Neural cell (in vitro differentiated cells): ENCODE measurements at regions not wholly inside any gene's neighbourhood (a gene's known extent, or its start where the extent isn't known, plus 50 kb on each side); places are given as distances from the start of the nearest gene placed in this dataset.

Experiments
- H2AFZ ChIP-seq: fragments of 200-600, 300-800 bp; sonication (generic), shearing (Covaris generic); 2 replicates; pipeline ENCODE4 v1.6.0; 2014; ENCODE audit warnings: low read depth, mild to moderate bottlenecking, antibody characterized with exemption, low read length, moderate library complexity
- H3F3A ChIP-seq: fragments of 200-600 bp; shearing (Covaris generic); 2 replicates; pipeline ENCODE4 v1.6.1; 2016; ENCODE audit warnings: mild to moderate bottlenecking, moderate library complexity, mixed read lengths, antibody characterized with exemption, low read length; ENCODE audit not compliant: insufficient read depth, poor library complexity, severe bottlenecking
- H3K27ac ChIP-seq: fragments of 200-600, 300-800 bp; sonication (generic), shearing (Covaris generic); 2 replicates; pipeline ENCODE4 v1.5.1; 2014; ENCODE audit warnings: mild to moderate bottlenecking, low read length, moderate library complexity
- H3K27me3 ChIP-seq: fragments of 300-800, 200-600 bp; sonication (generic), shearing (Covaris generic); 2 replicates; pipeline ENCODE4 v1.6.0; 2014; ENCODE audit warnings: mild to moderate bottlenecking, low read depth, low read length, moderate library complexity; ENCODE audit not compliant: insufficient read depth
- H3K36me3 ChIP-seq: fragments of 300-800, 200-600 bp; sonication (generic), shearing (Covaris generic); 2 replicates; pipeline ENCODE4 v1.5.1; 2014; ENCODE audit warnings: mild to moderate bottlenecking, antibody characterized with exemption, low read length, moderate library complexity; ENCODE audit not compliant: insufficient read depth
- H3K4me2 ChIP-seq: fragments of 300-800, 200-600 bp; sonication (generic), shearing (Covaris generic); 2 replicates; pipeline ENCODE4 v1.6.0; 2014; ENCODE audit warnings: mild to moderate bottlenecking, low read length
- H3K4me3 ChIP-seq: fragments of 300-800, 200-600 bp; sonication (generic), shearing (Covaris generic); 2 replicates; pipeline ENCODE4 v1.5.1; 2014; ENCODE audit warnings: mild to moderate bottlenecking, low read length, moderate library complexity
- H3K79me2 ChIP-seq: fragments of 200-600 bp; shearing (Covaris generic); replicated peaks from 2 replicates; pipeline ENCODE4 v1.6.0; 2014; ENCODE audit warnings: mild to moderate bottlenecking, low read length, moderate library complexity; ENCODE audit not compliant: insufficient read depth
- H3K9ac ChIP-seq: fragments of 300-800, 200-600 bp; sonication (generic), shearing (Covaris generic); 2 replicates; pipeline ENCODE4 v1.6.1; 2016; ENCODE audit warnings: mild to moderate bottlenecking, low read length, mixed read lengths
- H3K9me2 ChIP-seq: fragments of 200-600 bp; shearing (Covaris generic); 2 replicates; pipeline ENCODE4 v1.6.1; 2016; ENCODE audit warnings: mild to moderate bottlenecking, low read length, mixed read lengths; ENCODE audit not compliant: insufficient read depth
- H3K9me3 ChIP-seq: fragments of 200-600, 300-800 bp; sonication (generic), shearing (Covaris generic); 2 replicates; pipeline ENCODE4 v1.6.1; 2016; ENCODE audit warnings: mild to moderate bottlenecking, mixed run types, low read length, moderate library complexity, mixed read lengths
- H4K20me1 ChIP-seq: fragments of 200-600 bp; shearing (Covaris generic); 2 replicates; pipeline ENCODE4 v1.6.1; 2016; ENCODE audit warnings: mild to moderate bottlenecking, mixed run types; ENCODE audit not compliant: insufficient read depth
- EP300 ChIP-seq: fragments of 450-650 bp; conservative IDR thresholded peaks from 2 replicates; pipeline ENCODE4 v1.6.1; 2014; ENCODE audit warnings: antibody characterized with exemption, mild to moderate bottlenecking, moderate library complexity; ENCODE audit not compliant: poor library complexity, severe bottlenecking
- EZH2 ChIP-seq: fragments of 200-600, 300-800 bp; shearing (Covaris generic), sonication (generic); IDR thresholded peaks from 2 replicates; pipeline ENCODE4 v1.6.1; 2014; ENCODE audit warnings: antibody characterized with exemption, low read length, borderline replicate concordance, mild to moderate bottlenecking; ENCODE audit not compliant: insufficient read depth, poor library complexity, severe bottlenecking
- MXI1 ChIP-seq: fragments of 450-650 bp; conservative IDR thresholded peaks from 2 replicates; pipeline ENCODE4 v1.6.1; 2014; ENCODE audit warnings: antibody characterized with exemption, mild to moderate bottlenecking; ENCODE audit not compliant: poor library complexity, severe bottlenecking
- POLR2AphosphoS5 ChIP-seq: IDR thresholded peaks from 2 replicates; pipeline ENCODE4 v1.6.1; 2012
- RAD21 ChIP-seq: fragments of 450-650 bp; conservative IDR thresholded peaks from 2 replicates; pipeline ENCODE4 v1.6.1; 2014; ENCODE audit warnings: antibody characterized with exemption, mild to moderate bottlenecking, moderate library complexity
- SMC3 ChIP-seq: fragments of 450-650 bp; conservative IDR thresholded peaks from 2 replicates; pipeline ENCODE4 v1.6.1; 2014; ENCODE audit warnings: antibody characterized with exemption, mild to moderate bottlenecking, moderate library complexity; ENCODE audit not compliant: poor library complexity
- TAF1 ChIP-seq: IDR thresholded peaks from 2 replicates; pipeline ENCODE4 v1.6.1; 2012; ENCODE audit warnings: low read depth
- TF ChIP-seq, protein P1 (sequence below): fragments of 450-650 bp; IDR thresholded peaks from 2 replicates; pipeline ENCODE4 v1.5.1; 2014; ENCODE audit warnings: antibody characterized with exemption, mild to moderate bottlenecking, moderate library complexity; ENCODE audit not compliant: poor library complexity, severe bottlenecking
- TF ChIP-seq, protein P2 (sequence below): IDR thresholded peaks from 2 replicates; pipeline ENCODE4 v1.6.1; 2012; ENCODE audit warnings: borderline replicate concordance

DNA sequence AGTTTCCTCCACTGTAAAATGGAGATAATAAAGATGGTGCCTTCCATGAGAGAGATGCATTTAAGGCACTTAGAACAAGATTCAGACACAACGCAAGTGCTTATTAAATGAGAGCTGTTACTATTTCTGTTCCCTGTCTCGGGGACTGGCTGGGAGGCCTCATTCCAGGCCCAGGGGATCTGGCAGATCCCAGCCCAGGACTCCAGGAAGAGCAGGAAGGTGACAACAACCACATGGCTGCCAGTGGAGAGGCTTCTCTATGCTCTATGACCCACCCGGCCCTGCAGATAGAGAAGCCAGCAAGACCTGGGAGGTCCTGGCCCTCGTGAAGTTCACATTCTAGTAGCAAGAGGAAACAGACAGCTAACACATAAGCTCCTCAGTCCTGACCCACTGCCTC lies 175.5 kb downstream of the ACTL8 start:
- Histone ChIP-seq H2AFZ (no peak overlapping the region), H3K4me3 (no peak overlapping the region), H3K36me3 (no peaks in the 10 kb centered on the region), H3K27me3 (no peaks in the 10 kb centered on the region), H3K4me2 (no peak overlapping the region), H3F3A (no peaks in the 10 kb centered on the region), H3K9ac (no peak overlapping the region), H3K9me2 (no peaks in the 10 kb centered on the region), H4K20me1 (no peaks in the 10 kb centered on the region), H3K27ac (no peak overlapping the region), H3K79me2 (no peaks in the 10 kb centered on the region), H3K9me3 (no peaks in the 10 kb centered on the region)
- TF ChIP-seq SMC3 (no peak), POLR2AphosphoS5 (no peak), RAD21 (no peak)
- TF ChIP-seq, protein P1, sequence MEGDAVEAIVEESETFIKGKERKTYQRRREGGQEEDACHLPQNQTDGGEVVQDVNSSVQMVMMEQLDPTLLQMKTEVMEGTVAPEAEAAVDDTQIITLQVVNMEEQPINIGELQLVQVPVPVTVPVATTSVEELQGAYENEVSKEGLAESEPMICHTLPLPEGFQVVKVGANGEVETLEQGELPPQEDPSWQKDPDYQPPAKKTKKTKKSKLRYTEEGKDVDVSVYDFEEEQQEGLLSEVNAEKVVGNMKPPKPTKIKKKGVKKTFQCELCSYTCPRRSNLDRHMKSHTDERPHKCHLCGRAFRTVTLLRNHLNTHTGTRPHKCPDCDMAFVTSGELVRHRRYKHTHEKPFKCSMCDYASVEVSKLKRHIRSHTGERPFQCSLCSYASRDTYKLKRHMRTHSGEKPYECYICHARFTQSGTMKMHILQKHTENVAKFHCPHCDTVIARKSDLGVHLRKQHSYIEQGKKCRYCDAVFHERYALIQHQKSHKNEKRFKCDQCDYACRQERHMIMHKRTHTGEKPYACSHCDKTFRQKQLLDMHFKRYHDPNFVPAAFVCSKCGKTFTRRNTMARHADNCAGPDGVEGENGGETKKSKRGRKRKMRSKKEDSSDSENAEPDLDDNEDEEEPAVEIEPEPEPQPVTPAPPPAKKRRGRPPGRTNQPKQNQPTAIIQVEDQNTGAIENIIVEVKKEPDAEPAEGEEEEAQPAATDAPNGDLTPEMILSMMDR = no peak
- TF ChIP-seq, protein P2, sequence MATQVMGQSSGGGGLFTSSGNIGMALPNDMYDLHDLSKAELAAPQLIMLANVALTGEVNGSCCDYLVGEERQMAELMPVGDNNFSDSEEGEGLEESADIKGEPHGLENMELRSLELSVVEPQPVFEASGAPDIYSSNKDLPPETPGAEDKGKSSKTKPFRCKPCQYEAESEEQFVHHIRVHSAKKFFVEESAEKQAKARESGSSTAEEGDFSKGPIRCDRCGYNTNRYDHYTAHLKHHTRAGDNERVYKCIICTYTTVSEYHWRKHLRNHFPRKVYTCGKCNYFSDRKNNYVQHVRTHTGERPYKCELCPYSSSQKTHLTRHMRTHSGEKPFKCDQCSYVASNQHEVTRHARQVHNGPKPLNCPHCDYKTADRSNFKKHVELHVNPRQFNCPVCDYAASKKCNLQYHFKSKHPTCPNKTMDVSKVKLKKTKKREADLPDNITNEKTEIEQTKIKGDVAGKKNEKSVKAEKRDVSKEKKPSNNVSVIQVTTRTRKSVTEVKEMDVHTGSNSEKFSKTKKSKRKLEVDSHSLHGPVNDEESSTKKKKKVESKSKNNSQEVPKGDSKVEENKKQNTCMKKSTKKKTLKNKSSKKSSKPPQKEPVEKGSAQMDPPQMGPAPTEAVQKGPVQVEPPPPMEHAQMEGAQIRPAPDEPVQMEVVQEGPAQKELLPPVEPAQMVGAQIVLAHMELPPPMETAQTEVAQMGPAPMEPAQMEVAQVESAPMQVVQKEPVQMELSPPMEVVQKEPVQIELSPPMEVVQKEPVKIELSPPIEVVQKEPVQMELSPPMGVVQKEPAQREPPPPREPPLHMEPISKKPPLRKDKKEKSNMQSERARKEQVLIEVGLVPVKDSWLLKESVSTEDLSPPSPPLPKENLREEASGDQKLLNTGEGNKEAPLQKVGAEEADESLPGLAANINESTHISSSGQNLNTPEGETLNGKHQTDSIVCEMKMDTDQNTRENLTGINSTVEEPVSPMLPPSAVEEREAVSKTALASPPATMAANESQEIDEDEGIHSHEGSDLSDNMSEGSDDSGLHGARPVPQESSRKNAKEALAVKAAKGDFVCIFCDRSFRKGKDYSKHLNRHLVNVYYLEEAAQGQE = no peak

DNA sequence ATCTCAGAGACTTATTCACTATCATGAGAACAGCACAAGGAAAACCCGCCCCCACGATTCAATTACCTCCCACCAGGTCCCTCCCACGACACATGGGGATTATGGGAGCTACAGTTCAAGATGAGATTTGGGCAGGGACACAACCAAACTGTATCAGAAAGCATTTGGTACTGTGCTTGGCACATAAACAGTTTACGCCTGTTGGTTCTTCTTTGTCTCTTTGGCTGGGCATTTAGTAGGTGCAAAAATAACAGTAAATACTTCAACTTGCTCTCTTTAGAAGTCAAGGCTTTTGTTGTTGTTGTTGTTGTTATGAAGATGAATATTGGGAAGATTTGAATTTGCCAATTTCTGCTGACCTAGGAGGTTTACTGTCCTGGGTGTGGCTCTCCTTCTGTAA lies 175.4 kb upstream of the IGSF21 start:
- no peak for TF ChIP-seq TAF1
- TF ChIP-seq RAD21 = no peak
- TF ChIP-seq POLR2AphosphoS5 = no peak
- no peak for TF ChIP-seq EP300
- TF ChIP-seq EZH2 = no peak
- TF ChIP-seq MXI1 = no peak
- TF ChIP-seq SMC3 = no peak
- TF ChIP-seq, protein P1 = no peak
- TF ChIP-seq, protein P2 = no peak
- Histone ChIP-seq H3K79me2 (no peaks in the 10 kb centered on the region), H3K4me2 (no peak overlapping the region), H3K27me3 (no peaks in the 10 kb centered on the region), H4K20me1 (no peaks in the 10 kb centered on the region), H3K36me3 (no peaks in the 10 kb centered on the region), H3F3A (no peaks in the 10 kb centered on the region), H2AFZ (no peak overlapping the region), H3K9me3 (no peaks in the 10 kb centered on the region), H3K9ac (no peak overlapping the region), H3K4me3 (no peak overlapping the region), H3K9me2 (no peaks in the 10 kb centered on the region), H3K27ac (no peak overlapping the region)
